ENCODE measurements at regions not wholly inside any gene's neighbourhood (a gene's known extent, or its start where the extent isn't known, plus 50 kb on each side); places are given as distances from the start of the nearest gene placed in this dataset.

GRCh38 chr1:88272216-88272615, 411.9 kb upstream of the PKN2 start:
- DNase-seq: no peak

GRCh38 chr1:88274431-88274830, 409.6 kb upstream of the PKN2 start:
- DNase-seq: no peak

DNA sequence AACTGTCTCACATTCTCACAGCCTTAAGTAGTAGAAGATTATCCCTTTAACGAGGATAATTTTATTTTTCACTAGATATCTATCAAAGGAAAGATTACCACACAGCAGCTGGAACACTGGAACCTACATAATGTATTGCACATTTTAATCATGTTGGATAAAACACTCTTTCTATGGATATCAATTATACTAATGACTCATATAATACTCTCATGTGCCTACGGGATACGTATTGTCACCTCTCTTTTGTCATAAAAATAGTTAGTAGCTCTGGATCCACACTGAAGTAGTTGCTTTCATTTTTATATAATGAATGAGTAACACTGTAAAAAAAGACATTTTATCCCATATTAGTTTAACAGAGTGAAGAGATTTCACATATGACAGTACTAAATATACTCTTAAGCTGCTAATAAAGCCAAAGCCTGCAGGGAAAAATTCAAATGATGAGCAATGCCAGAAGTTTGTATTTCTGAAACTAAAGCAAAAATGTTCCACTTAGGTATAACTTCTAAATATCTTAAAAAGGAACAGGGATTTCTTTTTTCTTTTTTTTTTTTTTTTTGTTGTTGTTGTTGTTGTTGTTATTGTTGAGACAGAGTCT, 408.7 kb upstream of the PKN2 start:
- no peak for DNase-seq

DNA sequence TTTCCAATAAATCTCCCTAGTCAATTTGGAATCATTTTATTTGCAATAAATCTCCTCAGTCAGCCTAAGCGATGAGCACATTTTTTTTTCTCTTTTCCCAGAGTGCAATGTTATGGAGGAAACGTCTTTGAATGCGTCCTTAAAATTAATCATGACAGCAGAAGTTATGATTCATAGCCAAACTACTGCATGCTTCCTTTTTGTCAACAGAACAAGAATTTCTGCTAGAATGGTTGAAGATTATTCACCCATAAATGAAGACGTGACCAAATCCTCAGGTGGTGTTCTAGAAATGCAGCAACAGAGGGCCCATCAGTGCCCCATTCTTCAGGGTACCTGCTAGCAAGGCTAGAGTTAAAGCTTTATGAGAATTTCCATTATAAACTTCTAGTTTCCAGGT, 407.9 kb upstream of the PKN2 start:
- no peak for DNase-seq

GRCh38 chr1:88284066-88284465, 400.0 kb upstream of the PKN2 start:
- no peak for DNase-seq

DNA sequence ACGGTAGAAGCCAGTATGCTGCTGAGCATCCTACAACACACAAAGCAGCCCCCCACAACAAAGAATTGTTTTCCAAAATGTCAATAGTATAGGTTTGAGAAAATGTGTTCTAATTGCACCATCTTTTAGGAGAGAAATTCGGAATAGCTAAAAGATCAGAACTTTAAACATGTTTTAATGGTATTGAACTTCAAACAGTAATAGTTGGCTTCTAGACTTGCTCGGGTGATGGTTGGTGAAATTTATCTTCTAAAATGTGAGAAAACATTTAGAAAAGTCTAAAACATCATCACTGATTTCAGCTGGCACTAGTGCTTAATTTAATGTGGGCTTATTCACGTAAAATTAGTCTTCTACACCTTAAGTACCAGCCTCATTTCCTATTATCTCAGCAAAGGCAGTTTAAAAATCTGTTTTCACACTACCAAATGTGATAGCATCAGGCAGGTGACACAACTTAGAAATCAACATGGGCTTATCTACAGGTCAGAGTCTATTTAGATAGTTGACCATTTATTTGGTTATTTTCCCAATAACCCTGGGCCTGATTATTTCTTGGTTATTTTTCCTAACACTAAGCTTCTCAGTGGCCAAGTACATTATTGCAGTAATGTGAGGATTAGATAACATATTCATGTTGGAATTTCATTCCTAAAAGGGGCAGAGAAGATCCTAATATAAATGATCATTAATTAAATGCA, 399.3 kb upstream of the PKN2 start:
- no peak for DNase-seq

DNA sequence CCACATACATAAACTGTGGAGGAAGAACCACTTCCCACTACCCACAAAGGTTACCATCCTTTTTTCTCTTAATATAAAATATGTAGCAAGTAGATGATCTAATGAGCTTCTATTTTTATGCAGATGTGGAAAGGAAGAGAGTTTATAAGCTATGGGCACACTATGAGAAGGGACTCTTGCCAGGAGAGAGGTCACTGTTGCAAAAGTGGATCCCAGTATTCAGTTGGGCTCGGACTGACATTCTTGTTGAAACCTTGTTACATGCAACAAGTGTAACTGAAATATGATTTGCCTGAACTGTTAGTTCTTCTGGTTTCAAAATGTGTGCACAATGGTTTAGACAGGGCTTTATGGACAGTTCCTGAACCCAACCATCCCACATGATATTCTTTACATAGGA, 397.4 kb upstream of the PKN2 start:
- DNase-seq: no peak

GRCh38 chr1:88288571-88288970, 395.5 kb upstream of the PKN2 start:
- DNase-seq: no peak

DNA sequence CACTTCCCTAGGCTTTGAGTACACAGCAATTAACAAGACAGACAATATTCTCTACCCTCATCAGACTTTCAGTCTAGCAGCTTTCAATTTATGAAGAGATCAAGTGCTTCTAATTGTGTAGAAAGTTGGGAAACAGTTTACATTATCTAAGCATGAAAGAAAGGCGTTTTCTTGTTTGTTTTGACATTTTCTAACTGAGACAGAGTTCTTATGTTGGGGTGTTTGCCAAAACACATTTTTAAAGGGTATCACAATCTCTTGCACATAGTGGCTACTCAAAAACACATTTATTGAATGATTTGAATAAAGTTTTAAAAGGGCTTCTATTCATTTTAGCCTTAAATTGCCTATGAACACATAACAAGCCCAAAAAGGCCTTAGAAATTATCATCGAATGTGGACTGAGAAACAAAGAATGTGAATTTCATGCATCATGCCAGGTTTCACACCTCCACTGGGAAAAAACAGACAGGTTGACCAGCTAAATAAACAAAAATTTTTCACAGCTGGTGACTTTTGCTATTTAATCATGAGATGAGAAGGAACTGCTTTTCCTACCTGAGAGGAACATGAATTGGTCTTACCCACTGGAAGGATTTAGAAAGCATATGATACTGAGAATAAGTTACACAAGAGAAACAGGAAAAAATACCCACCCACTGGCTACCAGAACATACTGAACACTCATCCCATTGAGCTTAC, 394.5 kb upstream of the PKN2 start:
- no peak for DNase-seq

DNA sequence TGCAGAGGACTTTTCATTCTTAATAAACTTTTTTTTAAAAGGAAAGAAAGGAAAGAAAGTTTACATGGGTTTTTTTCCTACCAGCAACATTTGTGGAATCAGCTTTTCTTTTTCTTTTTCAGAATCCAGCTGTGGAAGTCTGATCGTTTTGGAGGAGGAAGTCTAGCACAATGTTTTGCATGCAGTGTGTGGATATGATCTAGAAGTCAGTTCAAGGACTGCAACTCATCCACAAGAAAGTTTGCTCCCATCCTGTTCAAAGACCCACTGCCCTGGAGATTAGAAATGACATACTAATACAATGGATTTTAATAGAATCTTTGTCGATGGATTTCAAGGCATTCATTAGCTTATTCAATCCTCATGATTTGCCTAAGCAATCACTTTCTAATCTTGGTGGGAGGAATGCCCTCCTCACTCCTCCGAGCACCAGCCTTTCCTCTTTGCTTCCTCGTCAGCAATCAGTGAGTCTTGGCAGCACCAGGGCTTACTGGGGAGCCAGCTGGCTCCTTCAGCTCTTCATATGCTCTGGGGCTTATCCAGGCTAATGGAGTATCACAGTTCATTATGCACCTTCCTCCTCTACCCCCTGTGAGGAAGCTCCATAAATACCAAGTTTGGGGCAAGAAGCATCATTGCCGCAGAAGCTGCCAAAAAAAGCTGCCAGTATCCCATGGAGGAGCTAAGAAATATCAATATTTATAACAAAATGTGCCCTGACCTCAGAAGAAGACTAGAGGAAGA, 392.3 kb upstream of the PKN2 start:
- no peak for DNase-seq

- no peak for DNase-seq
Measured at GRCh38 chr1:88293691-88294190, 390.3 kb upstream of the PKN2 start.

- no peak for DNase-seq
Measured at GRCh38 chr1:88296227-88296626, 387.8 kb upstream of the PKN2 start.

DNA sequence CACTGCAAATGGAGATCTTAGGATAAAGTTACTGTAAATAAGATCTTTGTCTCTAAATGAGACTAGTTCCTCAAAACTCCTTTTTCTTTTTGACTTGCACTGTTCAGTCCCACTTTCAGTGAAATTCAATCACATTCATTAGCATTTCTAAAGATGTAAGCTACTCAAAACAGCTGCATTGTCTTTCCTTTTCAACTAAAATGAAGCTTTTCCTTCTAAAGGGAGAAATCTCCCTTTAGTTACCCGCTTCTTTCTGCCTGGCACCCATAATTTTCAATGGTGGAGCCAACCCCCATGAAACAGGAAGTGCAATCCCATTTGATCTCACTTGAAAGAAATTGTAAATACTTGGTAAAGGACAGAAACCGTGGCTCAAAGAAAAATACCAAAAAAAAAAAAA, 387.4 kb upstream of the PKN2 start:
- no peak for DNase-seq

- no peak for DNase-seq
Measured at GRCh38 chr1:88298506-88298905, 385.6 kb upstream of the PKN2 start.

- no peak for DNase-seq
Measured at GRCh38 chr1:88300752-88301263, 383.3 kb upstream of the PKN2 start.

DNA sequence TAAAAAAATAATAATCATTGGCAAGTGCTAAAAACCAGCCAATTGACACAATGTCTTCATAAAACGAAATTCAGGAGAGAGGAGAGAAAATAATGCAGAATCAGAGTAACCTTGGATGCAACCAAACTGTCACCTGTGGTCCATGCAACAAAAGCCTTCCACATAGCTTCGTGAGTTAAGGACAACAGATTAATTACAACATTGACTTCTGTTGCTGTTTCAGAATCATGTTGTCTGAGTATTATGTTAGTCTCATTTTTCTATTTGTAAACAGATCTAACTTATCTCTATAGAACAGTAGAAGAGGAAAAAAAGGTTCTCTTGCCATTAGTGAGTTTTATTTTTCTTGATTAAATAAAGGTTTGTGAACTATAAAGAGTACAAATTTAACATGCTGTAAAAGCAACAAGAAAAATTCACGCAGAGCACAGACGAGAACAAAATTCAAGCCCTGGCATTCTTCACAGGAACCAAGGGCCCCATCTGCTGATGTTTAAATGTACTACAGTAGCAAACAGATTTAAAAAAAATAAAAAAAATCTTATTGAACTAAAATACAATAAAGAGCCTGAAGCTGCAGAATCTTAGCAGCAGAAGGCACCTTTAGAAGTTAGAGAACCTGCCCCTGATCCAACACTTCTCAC, 381.1 kb upstream of the PKN2 start:
- no peak for DNase-seq

DNA sequence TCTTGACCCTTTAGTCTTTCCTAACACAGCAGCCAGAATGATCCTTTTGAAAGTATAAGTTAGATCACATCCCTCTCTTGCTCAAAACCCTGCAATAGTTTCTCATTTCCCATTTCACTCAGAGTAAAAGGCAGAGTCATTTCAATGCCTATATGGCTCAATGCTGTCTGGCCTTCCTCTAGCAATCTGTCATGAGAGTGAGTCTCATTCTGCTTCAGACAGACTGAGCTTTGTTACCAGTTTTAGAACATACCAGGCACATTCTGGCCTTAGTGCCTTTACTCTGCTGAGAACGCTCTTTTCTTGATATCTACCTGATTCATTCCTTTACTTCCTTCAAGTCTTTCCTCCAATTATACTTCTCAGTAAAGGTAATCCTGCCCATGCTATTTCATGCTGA, 372.8 kb upstream of the PKN2 start:
- no peak for DNase-seq

- no peak for DNase-seq
Measured at GRCh38 chr1:88311907-88312306, 372.2 kb upstream of the PKN2 start.

- no peak for DNase-seq
Measured at GRCh38 chr1:88317396-88317795, 366.7 kb upstream of the PKN2 start.

DNA sequence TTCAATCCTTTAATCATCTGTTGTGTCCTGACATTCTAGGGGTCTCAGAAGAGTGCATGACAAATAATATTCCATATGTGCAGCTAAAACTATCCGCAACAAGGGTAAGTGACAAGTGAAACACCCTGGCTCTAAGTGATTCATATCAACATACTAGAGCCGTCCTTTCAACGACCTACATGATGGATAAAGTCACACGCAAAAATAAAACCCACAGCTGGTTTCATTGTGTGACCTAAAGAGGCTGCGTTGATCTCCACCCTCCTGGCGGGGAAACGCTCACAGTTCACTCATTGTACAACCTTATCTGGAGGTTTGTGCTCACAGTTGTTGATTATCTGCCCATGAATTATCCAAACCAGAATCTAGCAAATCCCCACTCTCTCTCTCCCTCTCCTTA, 365.3 kb upstream of the PKN2 start:
- no peak for DNase-seq

DNA sequence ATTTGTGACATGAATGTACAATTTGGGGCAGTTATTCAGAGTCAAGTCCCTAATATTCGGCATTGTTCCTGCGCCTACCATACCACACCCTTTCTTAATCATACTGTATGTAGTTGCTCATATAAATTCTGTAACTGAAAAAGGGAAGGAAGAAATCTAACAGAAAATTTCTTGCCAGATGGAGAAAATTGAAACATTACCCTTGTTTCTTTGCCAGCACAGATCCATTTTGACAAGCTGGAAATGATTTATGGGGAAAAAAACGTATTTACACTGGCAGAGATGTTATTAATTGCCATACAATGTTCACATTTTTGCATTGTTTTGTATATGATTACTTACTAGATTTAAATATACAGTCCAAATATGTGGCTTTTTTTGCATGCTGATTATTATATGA, 363.8 kb upstream of the PKN2 start:
- DNase-seq: no peak

DNA sequence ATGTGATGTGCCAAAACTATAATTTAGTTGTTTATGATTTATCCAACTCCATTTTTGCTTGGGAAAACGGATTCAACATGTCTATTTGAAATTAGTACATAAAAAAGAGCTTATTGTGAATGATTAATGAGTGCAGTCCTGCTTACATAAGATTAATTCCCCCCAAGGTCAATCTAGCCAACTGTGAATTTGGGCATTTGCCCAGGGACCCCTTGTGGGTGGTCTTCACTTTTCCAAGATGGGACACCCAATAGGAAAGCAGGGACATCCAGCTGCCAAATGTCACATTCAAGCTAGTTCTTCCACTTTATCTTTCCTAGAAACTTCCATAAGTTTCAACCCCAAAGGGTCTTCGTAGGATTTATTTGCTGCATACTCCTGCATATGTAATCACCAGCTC, 362.4 kb upstream of the PKN2 start:
- DNase-seq: no peak

GRCh38 chr1:88324899-88325298, 359.2 kb upstream of the PKN2 start:
- no peak for DNase-seq
